ENCODE measurements at regions not wholly inside any gene's neighbourhood (a gene's known extent, or its start where the extent isn't known, plus 50 kb on each side); places are given as distances from the start of the nearest gene placed in this dataset.
A peak's percentile ranks its signal among the peaks of the same experiment; 100 is the strongest.
"Not testable (repeated sequence)": the region's sequence is repeated elsewhere in the genome, so short reads cannot be mapped to it uniquely, and the experiment has no call there.

DNA sequence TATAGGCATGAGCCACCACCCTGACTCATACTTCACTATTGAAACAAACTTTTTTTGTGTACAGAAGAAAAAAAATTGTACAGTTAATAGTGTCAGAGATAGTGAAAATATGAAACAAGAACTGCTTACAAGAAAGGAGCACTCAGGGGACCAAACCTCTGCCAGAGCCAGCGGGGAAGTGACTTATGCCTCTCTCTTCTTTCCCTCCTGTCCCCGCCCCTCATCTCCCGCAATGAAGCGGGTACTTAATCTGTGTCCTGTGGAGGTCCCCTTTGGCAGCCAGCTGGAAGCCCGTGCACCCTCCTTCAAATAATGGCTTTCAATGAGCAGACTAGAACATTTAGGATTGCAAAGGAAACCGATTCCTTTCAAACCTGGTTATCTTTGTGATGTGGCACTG is 51.5 kb downstream of the PPIAL4A start:
- CTCF ChIA-PET; DNase-seq (ENCODE audit: extremely low spot score); POLR2A ChIA-PET: not testable (repeated sequence)

DNA sequence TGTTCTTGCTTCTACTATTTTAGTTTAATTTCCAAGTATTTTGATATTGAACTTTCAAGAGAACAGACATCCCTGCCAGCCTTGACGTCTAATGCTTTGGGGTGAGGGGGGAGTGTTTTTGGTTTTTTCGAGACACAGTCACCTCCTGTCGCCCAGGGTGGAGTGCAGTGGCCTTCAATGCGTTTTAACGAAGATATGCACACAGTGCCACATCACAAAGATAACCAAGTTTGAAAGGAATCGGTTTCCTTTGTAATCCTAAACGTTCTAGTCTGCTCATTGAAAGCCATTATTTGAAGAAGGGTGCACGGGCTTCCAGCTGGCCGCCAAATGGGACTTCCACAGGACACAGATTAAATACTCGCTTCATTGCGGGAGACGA is 52.3 kb downstream of the PPIAL4A start:
- DNase-seq (ENCODE audit: extremely low spot score); CTCF ChIA-PET; POLR2A ChIA-PET: not testable (repeated sequence)

GRCh38 chr1:120942218-120942944 is 52.8 kb downstream of the PPIAL4A start:
- DNase-seq (ENCODE audit: extremely low spot score): peak; percentile 33

GRCh38 chr1:120942945-120943319 is 53.4 kb downstream of the PPIAL4A start:
- POLR2A ChIA-PET; DNase-seq (ENCODE audit: extremely low spot score); CTCF ChIA-PET: not testable (repeated sequence)

More at GRCh38 chr1:120942218-120942944, 52.8 kb downstream of the PPIAL4A start:
- POLR2A ChIA-PET, CTCF ChIA-PET: not testable (repeated sequence)
- peak; percentile 34; the same call in 1 of the 2 replicates for TF ChIP-seq ELF4 (IDR thresholded peaks at IDR 0.05)
- TF ChIP-seq ARNT (IDR thresholded peaks at IDR 0.05): 0 out of 2 replicates have a peak, but pooled peaks have one; percentile 14

GRCh38 chr1:120944691-120945090 is 55.1 kb downstream of the PPIAL4A start:
- POLR2A ChIA-PET; CTCF ChIA-PET; DNase-seq (ENCODE audit: extremely low spot score): not testable (repeated sequence)

DNA sequence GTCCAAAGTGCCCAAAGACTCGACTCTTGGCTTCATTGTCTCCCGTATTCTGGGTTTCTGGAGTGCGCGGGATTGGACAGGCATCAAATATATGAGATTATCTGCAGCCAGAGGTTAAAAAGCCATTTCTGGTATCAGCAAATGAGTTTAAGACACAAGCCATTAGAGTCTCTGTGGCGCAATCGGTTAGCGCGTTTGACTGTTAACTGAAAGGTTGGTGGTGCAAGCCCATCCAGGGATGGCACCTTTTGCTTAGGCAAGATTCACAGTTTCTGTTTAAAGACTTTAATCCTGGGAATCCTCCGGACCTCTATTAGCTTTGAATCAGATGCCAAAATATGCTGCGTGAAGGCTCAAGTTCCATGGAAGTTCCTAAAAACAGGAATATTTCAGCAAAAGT is 55.6 kb downstream of the PPIAL4A start:
- DNase-seq (ENCODE audit: extremely low spot score); POLR2A ChIA-PET; CTCF ChIA-PET: not testable (repeated sequence)

GRCh38 chr1:120947114-120947513 is 57.5 kb downstream of the PPIAL4A start:
- DNase-seq (ENCODE audit: extremely low spot score); POLR2A ChIA-PET; CTCF ChIA-PET: not testable (repeated sequence)

GRCh38 chr1:120949724-120950123 is 60.2 kb downstream of the PPIAL4A start:
- POLR2A ChIA-PET; DNase-seq (ENCODE audit: extremely low spot score); CTCF ChIA-PET: not testable (repeated sequence)

- TF ChIP-seq, protein P1, sequence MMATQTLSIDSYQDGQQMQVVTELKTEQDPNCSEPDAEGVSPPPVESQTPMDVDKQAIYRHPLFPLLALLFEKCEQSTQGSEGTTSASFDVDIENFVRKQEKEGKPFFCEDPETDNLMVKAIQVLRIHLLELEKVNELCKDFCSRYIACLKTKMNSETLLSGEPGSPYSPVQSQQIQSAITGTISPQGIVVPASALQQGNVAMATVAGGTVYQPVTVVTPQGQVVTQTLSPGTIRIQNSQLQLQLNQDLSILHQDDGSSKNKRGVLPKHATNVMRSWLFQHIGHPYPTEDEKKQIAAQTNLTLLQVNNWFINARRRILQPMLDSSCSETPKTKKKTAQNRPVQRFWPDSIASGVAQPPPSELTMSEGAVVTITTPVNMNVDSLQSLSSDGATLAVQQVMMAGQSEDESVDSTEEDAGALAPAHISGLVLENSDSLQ (IDR thresholded peaks at IDR 0.05): peak; percentile 55
- CTCF ChIA-PET; DNase-seq (ENCODE audit: extremely low spot score): not testable (repeated sequence)
These were observed 61.1 kb downstream of the PPIAL4A start for GRCh38 chr1:120950633-120951032.

GRCh38 chr1:120951100-120951499 is 61.5 kb downstream of the PPIAL4A start:
- DNase-seq (ENCODE audit: extremely low spot score); POLR2A ChIA-PET; CTCF ChIA-PET: not testable (repeated sequence)

More at GRCh38 chr1:120950633-120951032, 61.1 kb downstream of the PPIAL4A start:
- POLR2A ChIA-PET: not testable (repeated sequence)

DNA sequence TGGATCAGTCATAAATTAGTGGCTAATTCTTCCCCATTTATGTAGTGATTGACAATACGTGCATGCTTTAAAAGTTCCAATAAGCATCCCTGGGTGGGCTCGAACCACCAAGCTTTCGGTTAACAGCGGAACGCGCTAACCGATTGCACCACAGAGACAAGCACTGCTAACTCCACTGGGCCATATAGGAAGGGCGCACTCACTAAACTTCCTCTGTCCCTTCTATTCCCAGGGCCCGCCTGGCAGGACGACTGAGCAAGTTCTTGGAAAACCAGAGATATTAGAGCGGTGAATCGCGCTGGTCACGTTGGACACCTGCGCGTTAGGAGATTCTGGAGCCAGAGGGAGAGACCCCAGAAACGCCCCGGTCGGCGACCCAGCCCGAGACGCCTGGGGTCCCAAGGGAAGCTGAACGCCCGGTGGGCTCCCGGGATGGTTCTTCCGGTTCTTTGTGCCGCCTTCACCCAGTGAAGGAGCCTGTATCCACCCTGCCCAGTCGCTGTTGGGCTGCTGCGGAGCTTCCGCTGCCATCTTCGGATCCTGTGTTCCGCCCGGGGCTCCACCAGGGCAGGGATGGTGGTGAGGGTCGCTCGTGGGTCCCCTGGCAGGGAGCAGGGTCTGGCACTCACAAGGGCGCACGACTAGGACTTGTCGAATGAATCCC is 62.8 kb downstream of the PPIAL4A start:
- DNase-seq (ENCODE audit: extremely low spot score); CTCF ChIA-PET; POLR2A ChIA-PET: not testable (repeated sequence)

GRCh38 chr1:120952871-120953265 is 63.3 kb downstream of the PPIAL4A start:
- CTCF ChIA-PET; DNase-seq (ENCODE audit: extremely low spot score); POLR2A ChIA-PET: not testable (repeated sequence)

DNA sequence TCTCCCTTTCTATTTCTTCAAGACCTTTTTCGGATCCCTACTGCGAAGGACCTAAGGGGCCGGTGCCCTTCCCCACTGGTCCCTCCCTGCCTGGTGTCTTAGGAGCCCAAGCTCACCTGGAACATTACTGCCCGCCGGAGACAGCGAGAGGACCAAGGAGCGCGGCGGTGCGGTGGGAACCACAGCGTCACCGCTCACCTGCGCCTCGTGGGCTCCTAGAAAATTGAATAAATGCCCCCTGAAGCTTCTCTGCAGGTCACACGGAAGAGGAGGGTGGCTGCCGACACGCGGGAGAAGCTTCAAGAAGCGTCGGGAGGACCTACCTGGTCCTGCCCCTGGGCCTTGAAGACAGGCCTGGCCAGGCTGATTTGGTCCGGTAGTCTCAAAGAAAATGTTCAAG is 65.2 kb downstream of the PPIAL4A start:
- ChIA-PET CTCF (no interaction called here), POLR2A (no interaction called here)
- no peak for DNase-seq (ENCODE audit: extremely low spot score)
- TF ChIP-seq TARDBP (IDR thresholded peaks at IDR 0.05): no peak
- no peak for TF ChIP-seq FOXA1 (IDR thresholded peaks at IDR 0.05)
- no peak for TF ChIP-seq NFRKB (IDR thresholded peaks at IDR 0.05)
- TF ChIP-seq FOXM1 (IDR thresholded peaks at IDR 0.05; ENCODE audit: borderline replicate concordance): no peak
- no peak for TF ChIP-seq ELF4 (IDR thresholded peaks at IDR 0.05)
- no peak for TF ChIP-seq BHLHE40 (IDR thresholded peaks at IDR 0.05; ENCODE audit: borderline replicate concordance)
- TF ChIP-seq ARNT (IDR thresholded peaks at IDR 0.05): no peak
- no peak for TF ChIP-seq SUZ12 (IDR thresholded peaks at IDR 0.05)
- no peak for TF ChIP-seq SP1 (IDR thresholded peaks at IDR 0.05)
- no peak for TF ChIP-seq ZNF384 (IDR thresholded peaks at IDR 0.05)
- no peak for TF ChIP-seq L3MBTL2 (conservative IDR thresholded peaks at IDR 0.05)
- no peak for TF ChIP-seq LEF1 (IDR thresholded peaks at IDR 0.05; ENCODE audit: borderline replicate concordance)

DNA sequence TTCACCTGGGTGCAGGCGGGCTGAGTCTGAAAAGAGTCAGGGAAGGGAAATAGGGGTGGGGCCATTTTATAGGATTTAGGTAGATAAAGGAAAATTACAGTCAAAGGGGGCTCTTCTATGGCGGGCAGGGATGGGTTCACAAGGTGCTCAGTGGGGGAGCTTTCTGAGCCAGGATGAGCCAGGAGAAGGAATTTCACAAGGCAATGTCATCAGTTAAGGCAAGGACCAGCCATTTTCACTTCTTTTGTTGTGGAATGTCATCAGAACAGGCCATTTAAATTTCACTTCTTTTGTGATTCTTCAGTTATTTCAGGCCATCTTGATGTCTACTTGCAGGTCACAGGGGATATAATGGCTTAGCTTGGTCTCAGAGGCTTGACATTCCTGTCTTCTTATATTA is 66.4 kb downstream of the PPIAL4A start:
- DNase-seq (ENCODE audit: extremely low spot score); POLR2A ChIA-PET; CTCF ChIA-PET: not testable (repeated sequence)

DNA sequence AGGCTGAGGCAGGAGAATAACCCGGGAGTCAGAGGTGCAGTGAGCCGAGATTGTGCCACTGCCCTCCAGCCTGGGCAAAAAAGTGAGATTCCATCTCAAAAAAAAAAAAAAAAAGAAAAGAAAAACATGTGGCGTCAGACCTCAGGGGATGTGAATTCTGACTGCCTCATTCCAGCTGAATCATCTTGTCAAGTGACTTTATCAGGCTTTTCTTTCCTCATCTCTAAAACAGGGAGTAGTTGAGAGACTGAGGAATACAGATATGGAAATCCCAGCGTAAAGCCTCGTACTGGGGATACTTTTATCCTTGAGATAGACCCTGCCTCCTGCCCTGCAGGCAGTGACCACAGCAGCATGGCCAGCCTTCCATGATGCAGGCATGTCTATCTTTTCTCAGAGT is 76.4 kb downstream of the PPIAL4A start:
- POLR2A ChIA-PET; CTCF ChIA-PET; DNase-seq (ENCODE audit: extremely low spot score): not testable (repeated sequence)

- DNase-seq (ENCODE audit: extremely low spot score): not testable (repeated sequence)
These were observed 83.3 kb downstream of the PPIAL4A start for GRCh38 chr1:120972863-120973262.

More at GRCh38 chr1:120972863-120973262, 83.3 kb downstream of the PPIAL4A start:
- POLR2A ChIA-PET, CTCF ChIA-PET: not testable (repeated sequence)

Measured in HEK293T (cell line).